H9 (cell line): ENCODE measurements at regions not wholly inside any gene's neighbourhood (a gene's known extent, or its start where the extent isn't known, plus 50 kb on each side); places are given as distances from the start of the nearest gene placed in this dataset.

Source experiments
- DNase-seq: peaks from one replicate; pipeline ENCODE4 v3.0.0-alpha.2; 2017
- H2AFZ ChIP-seq: one replicate; pipeline ENCODE4 v1.6.1; 2013; ENCODE audit warnings: mild to moderate bottlenecking, low read length, control low read depth, moderate library complexity
- H2AK5ac ChIP-seq: 2 replicates; pipeline ENCODE4 v1.6.1; 2013; ENCODE audit warnings: low read length, control low read depth, mixed read lengths; ENCODE audit not compliant: insufficient read length
- H2BK120ac ChIP-seq: one replicate; pipeline ENCODE4 v1.6.1; 2013; ENCODE audit warnings: low read depth, mild to moderate bottlenecking, low read length, control low read depth, inconsistent platforms; ENCODE audit not compliant: poor library complexity, severe bottlenecking
- H2BK12ac ChIP-seq: 2 replicates; pipeline ENCODE4 v1.6.1; 2013; ENCODE audit warnings: low read length, control low read depth, mixed read lengths, low read depth; ENCODE audit not compliant: insufficient read length
- H2BK15ac ChIP-seq: 2 replicates; pipeline ENCODE4 v1.6.1; 2013; ENCODE audit warnings: low read depth, low read length, control low read depth
- H2BK20ac ChIP-seq: one replicate; pipeline ENCODE4 v1.6.1; 2013; ENCODE audit warnings: low read depth, mild to moderate bottlenecking, low read length, control low read depth, inconsistent platforms; ENCODE audit not compliant: poor library complexity, severe bottlenecking
- H2BK5ac ChIP-seq: 2 replicates; pipeline ENCODE4 v1.6.1; 2013; ENCODE audit warnings: low read length, control low read depth, mixed read lengths; ENCODE audit not compliant: insufficient read length
- H3K14ac ChIP-seq: 2 replicates; pipeline ENCODE4 v1.6.1; 2013; ENCODE audit warnings: low read length, control low read depth; ENCODE audit not compliant: insufficient read depth
- H3K18ac ChIP-seq: 2 replicates; pipeline ENCODE4 v1.6.1; 2013; ENCODE audit warnings: low read depth, mild to moderate bottlenecking, mixed read lengths, low read length, control low read depth; ENCODE audit not compliant: insufficient read length
- H3K23ac ChIP-seq: 2 replicates; pipeline ENCODE4 v1.6.1; 2013; ENCODE audit warnings: low read length, control low read depth, mixed read lengths, low read depth; ENCODE audit not compliant: insufficient read length
- H3K23me2 ChIP-seq: 2 replicates; pipeline ENCODE4 v1.6.1; 2013; ENCODE audit warnings: low read depth, mild to moderate bottlenecking, mixed read lengths, low read length, control low read depth; ENCODE audit not compliant: insufficient read length, poor library complexity, severe bottlenecking
- H3K27ac ChIP-seq: 2 replicates; pipeline ENCODE4 v1.5.1; 2013; ENCODE audit warnings: low read length, control low read depth, mixed read lengths, low read depth; ENCODE audit not compliant: insufficient read length
- H3K27me3 ChIP-seq: 2 replicates; pipeline ENCODE4 v1.6.1; 2013; ENCODE audit warnings: low read length, control low read depth, inconsistent platforms; ENCODE audit not compliant: insufficient read depth
- H3K4ac ChIP-seq: 2 replicates; pipeline ENCODE4 v1.6.1; 2013; ENCODE audit warnings: low read depth, mild to moderate bottlenecking, control low read depth, inconsistent platforms, low read length, moderate library complexity
- H3K4me1 ChIP-seq: 2 replicates; pipeline ENCODE4 v1.6.1; 2013; ENCODE audit warnings: low read length, control low read depth, inconsistent platforms; ENCODE audit not compliant: insufficient read depth
- H3K4me2 ChIP-seq: 2 replicates; pipeline ENCODE4 v1.6.1; 2013; ENCODE audit warnings: low read length, control low read depth, mixed read lengths; ENCODE audit not compliant: insufficient read length, insufficient read depth
- H3K56ac ChIP-seq: 2 replicates; pipeline ENCODE4 v1.6.1; 2013; ENCODE audit warnings: low read depth, mild to moderate bottlenecking, mixed read lengths, low read length, control low read depth; ENCODE audit not compliant: insufficient read length
- H3K79me1 ChIP-seq: 2 replicates; pipeline ENCODE4 v1.6.1; 2013; ENCODE audit warnings: low read depth, mild to moderate bottlenecking, moderate library complexity, low read length, control low read depth, inconsistent platforms; ENCODE audit not compliant: insufficient read depth, poor library complexity, severe bottlenecking
- H3K79me2 ChIP-seq: 2 replicates; pipeline ENCODE4 v1.6.1; 2013; ENCODE audit warnings: low read length, control low read depth, inconsistent platforms; ENCODE audit not compliant: insufficient read depth
- H3K9ac ChIP-seq: 2 replicates; pipeline ENCODE4 v1.6.1; 2013; ENCODE audit warnings: low read length, control low read depth, mixed read lengths; ENCODE audit not compliant: insufficient read length; ENCODE audit errors: extremely low read depth
- H3K9me3 ChIP-seq: one replicate; pipeline ENCODE4 v1.6.1; 2013; ENCODE audit warnings: low read depth, low read length, inconsistent platforms; ENCODE audit not compliant: control insufficient read depth
- H3T11ph ChIP-seq: one replicate; pipeline ENCODE4 v1.6.1; 2013; ENCODE audit warnings: mild to moderate bottlenecking, low read length, control low read depth, inconsistent platforms
- H4K20me1 ChIP-seq: one replicate; pipeline ENCODE4 v1.6.1; 2013; ENCODE audit not compliant: control insufficient read depth, insufficient read length, insufficient read depth
- H4K5ac ChIP-seq: 2 replicates; pipeline ENCODE4 v1.6.1; 2013; ENCODE audit warnings: low read depth, mild to moderate bottlenecking, mixed read lengths, low read length, control low read depth; ENCODE audit not compliant: insufficient read length
- H4K8ac ChIP-seq: replicated peaks from 2 replicates; pipeline ENCODE4 v1.6.1; 2013; ENCODE audit warnings: low read length, control low read depth, mixed read lengths, low read depth; ENCODE audit not compliant: insufficient read length
- H4K91ac ChIP-seq: 2 replicates; pipeline ENCODE4 v1.6.1; 2013; ENCODE audit warnings: low read depth, mild to moderate bottlenecking, moderate library complexity, mixed read lengths, low read length, control low read depth; ENCODE audit not compliant: insufficient read length
- H3K27ac Mint-ChIP-seq, 3 experiments: 2 replicates in 2 of 3; 3 replicates in 1 of 3; pipeline ENCODE4 v1.8.0; 2020 to 2021; ENCODE audit warnings: mixed read lengths in 3 of 3, mild to moderate bottlenecking in 1 of 3, moderate library complexity in 1 of 3
- H3K27me3 Mint-ChIP-seq: 2 replicates; pipeline ENCODE4 v1.8.0; 2021; ENCODE audit warnings: low read depth, mild to moderate bottlenecking, moderate library complexity, mixed read lengths
- H3K36me3 Mint-ChIP-seq, 3 experiments: 2 replicates in 2 of 3; 3 replicates in 1 of 3; pipeline ENCODE4 v1.8.0; 2020 to 2021; ENCODE audit warnings: low read depth in 3 of 3, mixed read lengths in 3 of 3; ENCODE audit not compliant: insufficient read depth in 1 of 3
- H3K4me1 Mint-ChIP-seq, 2 experiments: 2 replicates each; pipeline ENCODE4 v1.8.0; 2020; ENCODE audit warnings: mixed read lengths in 2 of 2
- H3K4me3 Mint-ChIP-seq, 2 experiments: 2 replicates in 1 of 2; 3 replicates in 1 of 2; pipeline ENCODE4 v1.8.0; 2020 to 2021; ENCODE audit warnings: mild to moderate bottlenecking in 2 of 2, mixed read lengths in 2 of 2, moderate library complexity in 1 of 2
- H3K9me3 Mint-ChIP-seq, 2 experiments: 2 replicates in 1 of 2; 3 replicates in 1 of 2; pipeline ENCODE4 v1.8.0; 2020; ENCODE audit warnings: mild to moderate bottlenecking in 2 of 2, mixed read lengths in 2 of 2, moderate library complexity in 1 of 2
- CTCF ChIP-seq: fragments of 200-600 bp; sonication (generic); conservative IDR thresholded peaks from 3 replicates; pipeline ENCODE4 v1.8.0; 2021; ENCODE audit warnings: antibody characterized with exemption, mild to moderate bottlenecking
- WGBS: extraction: QIAGEN DNeasy Blood & Tissue Kit; methylation state at CpG from one replicate; pipeline ENCODE4 v1.1.7; 2013; ENCODE audit warnings: missing lambda C conversion rate, low lambda C conversion rate, mixed read lengths; ENCODE audit not compliant: insufficient read length; ENCODE audit errors: extremely low coverage; 5-methylcytosine and 5-hydroxymethylcytosine counted together

GRCh38 chr6:77037439-77037838 lies 425.9 kb downstream of the HTR1B start:
- Histone ChIP-seq H3K56ac (no peak overlapping the region), H3K9ac (no peak overlapping the region), H3K4me2 (no peak overlapping the region), H3K23me2 (no peaks in the 10 kb centered on the region), H3T11ph (no peak overlapping the region), H4K5ac (no peak overlapping the region), H3K27me3 (no peaks in the 10 kb centered on the region), H2BK20ac (no peak overlapping the region), H3K18ac (no peak overlapping the region), H3K23ac (no peak overlapping the region), H3K4me1 (no peaks in the 10 kb centered on the region; the same call in 1 of the 2 replicates), H2AK5ac (no peak overlapping the region), H2BK120ac (no peak overlapping the region), H3K14ac (no peak overlapping the region), H4K8ac (no peak overlapping the region), H2BK12ac (no peak overlapping the region), H2BK15ac (no peak overlapping the region), H3K4ac (no peak overlapping the region), H3K79me1 (no peaks in the 10 kb centered on the region), H4K91ac (no peak overlapping the region), H2BK5ac (no peak overlapping the region), H3K9me3 (no peaks in the 10 kb centered on the region), H3K79me2 (no peaks in the 10 kb centered on the region), H3K27ac (no peak overlapping the region), H2AFZ (no peak overlapping the region), H4K20me1 (no peaks in the 10 kb centered on the region)
- Mint-ChIP-seq H3K36me3 (peaks cover 0 to 14% (median 13%) of the 10 kb centered on the region in 3 experiments; a peak in 3 of 7 replicates), H3K9me3 (peaks cover 11 to 16% of the 10 kb centered on the region in 2 experiments), H3K27ac (no peak overlapping the region), H3K27me3 (no peaks in the 10 kb centered on the region), H3K4me1 (peaks cover 8% of the 10 kb centered on the region in 2 experiments), H3K4me3 (no peak overlapping the region)
- DNase-seq = no peak
- WGBS = no CpG with 5 or more reads among the region's 1 CpG
- TF ChIP-seq CTCF = no peak
